ENCODE measurements at regions not wholly inside any gene's neighbourhood (a gene's known extent, or its start where the extent isn't known, plus 50 kb on each side); places are given as distances from the start of the nearest gene placed in this dataset.
"Not testable (repeated sequence)": the region's sequence is repeated elsewhere in the genome, so short reads cannot be mapped to it uniquely, and the experiment has no call there.

GRCh38 chr16:5925850-5926249 is 828.3 kb upstream of the EEF2KMT start:
- DNase-seq, result no peak

- DNase-seq, result no peak
Measured at GRCh38 chr16:5922686-5923085, 825.1 kb upstream of the EEF2KMT start.

- no peak for DNase-seq
Measured at GRCh38 chr16:5918567-5919130, 821.1 kb upstream of the EEF2KMT start.

GRCh38 chr16:5917436-5918195 is 820.0 kb upstream of the EEF2KMT start:
- DNase-seq, result no peak

- no peak for DNase-seq
Measured at GRCh38 chr16:5916711-5917191, 819.2 kb upstream of the EEF2KMT start.

- no peak for DNase-seq
Measured at GRCh38 chr16:5911241-5911640, 813.6 kb upstream of the EEF2KMT start.

GRCh38 chr16:5909556-5909955 is 812.0 kb upstream of the EEF2KMT start:
- not testable (repeated sequence) for DNase-seq

- no peak for DNase-seq
Measured at GRCh38 chr16:5907544-5907943, 809.9 kb upstream of the EEF2KMT start.

GRCh38 chr16:5906351-5906750 is 808.8 kb upstream of the EEF2KMT start:
- no peak for DNase-seq

- peak in 1 of 51 donors; percentile 49 for DNase-seq
Measured at GRCh38 chr16:5905935-5906334, 808.3 kb upstream of the EEF2KMT start.

- no peak for DNase-seq
Measured at GRCh38 chr16:5903832-5904231, 806.2 kb upstream of the EEF2KMT start.

GRCh38 chr16:5903153-5903552 is 805.6 kb upstream of the EEF2KMT start:
- peak in 2 of 51 donors; percentile 2 to 17 for DNase-seq

GRCh38 chr16:5900046-5900445 is 802.5 kb upstream of the EEF2KMT start:
- no peak for DNase-seq

- DNase-seq, result peak in 1 of 51 donors; percentile 0
Measured at GRCh38 chr16:5895976-5896375, 798.4 kb upstream of the EEF2KMT start.

- no peak for DNase-seq
Measured at GRCh38 chr16:5895137-5895536, 797.5 kb upstream of the EEF2KMT start.

GRCh38 chr16:5891296-5891695 is 793.7 kb upstream of the EEF2KMT start:
- DNase-seq, result peak in 1 of 51 donors; percentile 32

- no peak for DNase-seq
Measured at GRCh38 chr16:5885521-5885920, 787.9 kb upstream of the EEF2KMT start.

- DNase-seq, result no peak
Measured at GRCh38 chr16:5884996-5885395, 787.4 kb upstream of the EEF2KMT start.

GRCh38 chr16:5884339-5884738 is 786.7 kb upstream of the EEF2KMT start:
- no peak for DNase-seq

GRCh38 chr16:5882087-5882640 is 784.6 kb upstream of the EEF2KMT start:
- no peak for DNase-seq

- peak in 1 of 51 donors; percentile 42 for DNase-seq
Measured at GRCh38 chr16:5875416-5875815, 777.8 kb upstream of the EEF2KMT start.

GRCh38 chr16:5874899-5875298 is 777.3 kb upstream of the EEF2KMT start:
- peak in 3 of 51 donors; percentile 5 to 55 (median 42) for DNase-seq

- no peak for DNase-seq
Measured at GRCh38 chr16:5873221-5873620, 775.6 kb upstream of the EEF2KMT start.
